RPMI8226 (cell line): ENCODE measurements at regions not wholly inside any gene's neighbourhood (a gene's known extent, or its start where the extent isn't known, plus 50 kb on each side); places are given as distances from the start of the nearest gene placed in this dataset.

Experiments
- DNase-seq: peaks from one replicate; pipeline ENCODE4 v3.0.0-alpha.2; 2015

GRCh38 chr7:113825832-113826231 is 93.0 kb downstream of the PPP1R3A start:
- no peak for DNase-seq

- DNase-seq = no peak
Observed at GRCh38 chr7:113824117-113824823, 94.5 kb downstream of the PPP1R3A start.

GRCh38 chr7:113819474-113819873 is 99.3 kb downstream of the PPP1R3A start:
- no peak for DNase-seq

- DNase-seq = no peak
Observed at GRCh38 chr7:113816639-113817038, 102.2 kb downstream of the PPP1R3A start.

- no peak for DNase-seq
Observed at GRCh38 chr7:113813471-113813870, 105.3 kb downstream of the PPP1R3A start.

- no peak for DNase-seq
Observed at GRCh38 chr7:113812591-113813255, 106.1 kb downstream of the PPP1R3A start.

- no peak for DNase-seq
Observed at GRCh38 chr7:113810080-113810744, 108.6 kb downstream of the PPP1R3A start.

GRCh38 chr7:113809581-113809980 is 109.2 kb downstream of the PPP1R3A start:
- DNase-seq = no peak

GRCh38 chr7:113806633-113807327 is 112.0 kb downstream of the PPP1R3A start:
- no peak for DNase-seq

- DNase-seq = no peak
Observed at GRCh38 chr7:113805976-113806375, 112.8 kb downstream of the PPP1R3A start.

- DNase-seq = no peak
Observed at GRCh38 chr7:113804475-113805095, 114.2 kb downstream of the PPP1R3A start.

- no peak for DNase-seq
Observed at GRCh38 chr7:113801751-113802150, 117.1 kb downstream of the PPP1R3A start.

GRCh38 chr7:113800826-113801225 is 118.0 kb downstream of the PPP1R3A start:
- no peak for DNase-seq

- DNase-seq = no peak
Observed at GRCh38 chr7:113799896-113800295, 118.9 kb downstream of the PPP1R3A start.

- DNase-seq = no peak
Observed at GRCh38 chr7:113797420-113798010, 121.3 kb downstream of the PPP1R3A start.

GRCh38 chr7:113796557-113796956 is 122.3 kb downstream of the PPP1R3A start:
- no peak for DNase-seq

GRCh38 chr7:113794573-113794972 is 124.2 kb downstream of the PPP1R3A start:
- DNase-seq = no peak

- no peak for DNase-seq
Observed at GRCh38 chr7:113793171-113793570, 125.6 kb downstream of the PPP1R3A start.

- no peak for DNase-seq
Observed at GRCh38 chr7:113790025-113790424, 128.8 kb downstream of the PPP1R3A start.

- no peak for DNase-seq
Observed at GRCh38 chr7:113787106-113787505, 131.7 kb downstream of the PPP1R3A start.

- DNase-seq = no peak
Observed at GRCh38 chr7:113784956-113785355, 133.9 kb downstream of the PPP1R3A start.

GRCh38 chr7:113784316-113784715 is 134.5 kb downstream of the PPP1R3A start:
- DNase-seq = no peak

- no peak for DNase-seq
Observed at GRCh38 chr7:113783403-113783802, 135.4 kb downstream of the PPP1R3A start.
